Dedifferentiated amniotic fluid mesenchymal stem cell (primary cell): ENCODE measurements at regions not wholly inside any gene's neighbourhood (a gene's known extent, or its start where the extent isn't known, plus 50 kb on each side); places are given as distances from the start of the nearest gene placed in this dataset.
"Not testable (repeated sequence)": the region's sequence is repeated elsewhere in the genome, so short reads cannot be mapped to it uniquely, and the experiment has no call there.

Experiments used
- DNase-seq: peaks from one replicate; pipeline ENCODE4 v3.0.0-alpha.2; 2016; ENCODE audit errors: extremely low spot score

DNA sequence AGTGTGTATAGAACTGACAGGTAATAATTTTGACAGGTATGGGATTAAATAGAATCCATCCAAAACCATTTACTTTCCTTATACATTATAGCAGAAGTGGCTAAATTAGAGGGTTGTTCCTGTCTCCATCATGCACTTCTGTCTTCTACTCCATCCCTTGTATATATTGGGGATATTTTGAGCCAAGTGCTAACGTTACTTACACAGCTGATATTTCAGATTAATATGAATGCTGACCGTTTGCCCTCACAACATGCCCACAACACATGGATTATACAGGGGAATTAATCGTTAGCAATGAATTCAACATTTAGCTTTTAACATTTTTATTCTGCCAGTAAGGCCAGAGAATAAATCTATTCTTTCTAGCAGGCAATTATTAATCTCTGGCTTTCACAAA is 1125.0 kb upstream of the FAM98A start:
- DNase-seq: no peak

DNA sequence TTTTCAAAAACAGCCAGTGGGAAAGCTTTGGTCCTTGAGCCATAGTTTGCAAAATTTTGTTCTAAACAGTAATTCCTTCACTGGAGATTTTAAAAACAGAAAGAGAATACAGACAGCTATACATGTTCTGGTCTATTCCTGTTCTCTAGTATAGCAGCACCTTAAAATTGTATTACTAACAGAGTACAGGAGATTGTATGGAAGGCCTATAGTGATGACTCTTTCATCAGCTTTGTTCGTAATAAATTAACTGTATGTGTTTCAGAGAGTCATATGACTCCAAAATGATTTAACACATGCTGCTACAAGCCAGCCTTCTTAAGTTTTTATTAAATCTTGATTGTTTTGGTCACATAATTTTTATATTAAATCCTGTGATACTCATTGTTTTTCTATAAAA is 1124.6 kb upstream of the FAM98A start:
- DNase-seq: no peak

DNA sequence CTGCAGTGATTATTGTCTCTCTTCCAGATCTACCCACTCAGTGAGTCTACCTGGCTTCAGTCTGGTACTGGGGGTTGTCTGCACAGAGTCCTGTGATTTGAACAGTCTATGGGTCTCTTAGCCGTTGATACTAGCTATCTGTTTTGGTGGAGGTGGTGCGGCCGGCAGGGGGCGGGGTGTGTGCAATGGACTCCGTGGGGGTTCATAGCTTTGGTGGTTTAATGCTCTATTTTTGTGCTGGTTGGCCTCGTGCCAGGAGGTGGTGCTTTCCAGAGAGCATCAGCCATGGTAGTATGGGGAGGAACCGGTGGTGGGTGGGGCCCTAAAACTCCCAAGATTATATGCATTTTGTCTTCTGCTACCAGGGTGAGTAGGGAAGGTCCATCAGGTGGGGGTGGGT is 1120.1 kb upstream of the FAM98A start:
- no peak for DNase-seq

DNA sequence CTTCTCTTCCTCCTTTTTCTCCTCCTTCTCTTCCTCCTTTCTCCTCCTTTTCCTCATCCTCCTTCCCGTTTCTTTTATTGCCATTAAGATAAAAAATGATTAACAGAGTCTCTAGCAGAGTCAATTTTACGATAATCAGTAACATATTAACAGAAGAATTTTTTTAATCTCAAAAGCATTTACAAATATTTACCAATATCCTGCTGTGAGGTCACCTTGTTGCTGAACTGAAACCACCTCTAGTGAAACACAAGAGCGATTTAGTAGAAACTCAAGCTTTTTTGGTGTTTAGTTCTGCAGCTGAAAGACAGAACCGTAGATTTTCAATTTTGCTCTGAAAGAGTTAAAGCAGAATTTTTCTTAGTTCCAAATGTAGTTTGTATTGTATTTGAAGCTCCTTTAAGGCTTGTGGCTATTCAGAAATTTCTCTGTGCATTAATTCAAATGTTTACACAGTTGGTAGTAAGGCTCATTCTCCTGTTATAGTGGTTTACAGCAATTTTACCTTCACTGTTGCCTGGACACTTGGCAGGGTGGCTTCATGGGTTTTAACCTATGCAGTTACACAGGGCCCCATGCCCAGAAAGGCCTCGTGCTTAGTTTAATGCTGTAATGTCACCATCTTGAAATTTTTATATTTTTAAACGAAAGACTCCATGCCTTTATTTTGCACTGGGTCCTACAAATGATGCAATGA is 1106.6 kb upstream of the FAM98A start:
- no peak for DNase-seq

DNA sequence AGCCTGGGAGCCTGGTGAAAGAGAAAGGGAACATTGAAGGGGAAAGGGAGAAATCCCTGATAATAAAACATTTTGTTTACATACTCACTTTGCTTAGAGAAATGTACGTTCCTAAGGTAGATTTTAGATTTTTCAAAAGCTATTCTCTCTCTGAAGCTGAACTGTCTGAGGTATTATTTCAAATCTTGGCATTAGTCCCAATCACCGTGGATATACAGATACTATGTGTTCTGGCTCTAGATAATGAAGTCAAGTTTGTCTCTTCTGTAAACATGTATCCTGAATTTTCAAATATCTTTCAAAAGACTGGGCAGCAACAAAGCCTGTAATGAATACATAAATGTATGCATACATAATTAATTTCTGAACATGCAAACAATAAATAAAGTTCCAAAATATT is 1104.2 kb upstream of the FAM98A start:
- DNase-seq: no peak

DNA sequence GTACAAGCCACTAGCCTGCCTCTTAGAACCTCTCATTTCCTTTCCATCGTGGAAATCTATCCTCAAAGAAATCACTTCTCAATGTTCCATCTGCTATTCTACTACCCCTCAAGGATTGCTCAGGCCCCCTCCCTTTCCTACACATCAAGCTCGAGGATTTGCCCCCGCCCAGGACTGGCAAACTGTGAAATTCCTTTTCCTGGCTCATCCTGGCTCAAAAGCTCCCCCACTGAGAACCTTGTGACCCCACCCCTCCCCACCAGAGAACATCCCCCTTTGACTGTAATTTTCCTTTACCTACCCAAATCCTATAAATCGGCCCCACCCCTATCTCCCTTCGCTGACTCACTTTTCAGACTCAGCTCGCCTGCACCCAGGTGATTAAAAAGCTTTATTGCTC is 1103.3 kb upstream of the FAM98A start:
- DNase-seq: not testable (repeated sequence)

DNA sequence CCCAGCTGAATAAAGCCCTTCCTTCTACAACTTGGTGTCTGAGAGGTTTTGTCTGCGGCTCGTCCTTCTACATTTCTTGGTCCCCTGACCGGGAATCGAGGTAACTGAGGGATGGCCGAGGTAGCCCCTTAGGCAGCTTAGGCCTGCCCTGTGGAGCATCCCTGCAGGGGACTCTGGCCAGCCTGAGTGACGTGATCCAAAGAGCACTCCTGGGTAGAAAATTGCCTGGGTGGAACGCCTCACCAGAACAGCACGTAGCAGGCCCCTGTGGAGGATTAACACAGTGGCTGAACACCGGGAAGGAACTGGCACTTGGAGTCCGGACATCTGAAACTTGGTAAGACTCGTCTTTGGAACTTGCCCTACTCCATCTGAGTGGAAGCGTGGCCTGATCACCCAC is 1078.5 kb upstream of the FAM98A start:
- not testable (repeated sequence) for DNase-seq

DNA sequence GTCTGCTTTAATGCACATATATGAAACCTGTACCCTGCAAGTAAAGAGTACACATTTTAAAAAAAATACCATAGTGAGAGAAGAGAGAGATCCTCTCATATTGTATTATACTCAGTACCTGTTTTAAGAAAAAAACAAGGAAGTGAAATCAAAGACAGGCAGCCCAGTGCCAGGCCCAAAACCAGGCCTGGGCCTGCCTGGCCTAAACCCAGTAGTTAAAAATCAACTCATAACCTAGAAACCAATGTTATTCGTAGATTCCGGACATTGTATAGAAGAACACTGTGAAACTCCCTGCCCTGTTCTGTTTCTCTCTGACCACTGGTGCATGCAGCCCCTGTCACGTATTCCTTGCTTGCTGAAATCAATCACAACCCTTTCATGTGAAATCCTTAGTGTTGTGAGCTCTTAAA is 1078.0 kb upstream of the FAM98A start:
- not testable (repeated sequence) for DNase-seq

DNA sequence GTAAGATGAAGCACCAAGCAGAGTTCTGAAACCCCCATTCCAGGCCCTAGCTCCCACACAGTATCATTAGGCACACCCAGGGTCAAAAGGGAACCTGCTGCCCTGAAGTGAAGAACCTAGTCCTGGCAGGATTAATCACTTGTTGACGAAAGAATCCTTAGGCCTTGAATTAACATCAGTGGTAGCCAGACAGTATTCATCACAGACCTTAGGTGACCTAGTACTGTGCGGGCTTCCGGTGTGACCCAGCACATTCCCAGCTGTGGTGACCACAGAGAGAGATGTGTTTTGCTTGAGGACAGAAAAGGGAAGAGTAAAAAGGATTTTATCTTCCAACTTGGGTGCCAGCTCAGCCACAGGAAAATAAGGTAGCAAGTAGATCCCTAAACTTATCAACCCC is 1071.4 kb upstream of the FAM98A start:
- no peak for DNase-seq

DNA sequence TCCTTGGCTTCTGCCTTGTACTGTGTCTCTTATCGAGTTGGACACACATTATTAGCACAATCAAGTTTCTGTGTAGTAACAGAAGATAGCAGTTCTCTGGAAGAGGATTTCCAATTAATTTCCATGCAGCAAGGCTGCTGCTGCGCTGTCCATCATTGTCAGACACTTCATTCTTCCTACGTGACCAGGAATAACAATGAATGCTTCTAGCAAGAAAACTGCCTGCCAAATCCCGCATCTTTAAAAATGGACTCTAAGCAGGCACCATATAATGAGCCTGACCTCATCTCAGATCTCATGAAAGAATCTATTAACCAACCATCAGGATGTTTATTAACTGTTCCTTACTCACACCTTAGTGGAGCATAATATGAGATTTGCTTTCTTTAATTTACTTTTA is 1067.7 kb upstream of the FAM98A start:
- DNase-seq: no peak

DNA sequence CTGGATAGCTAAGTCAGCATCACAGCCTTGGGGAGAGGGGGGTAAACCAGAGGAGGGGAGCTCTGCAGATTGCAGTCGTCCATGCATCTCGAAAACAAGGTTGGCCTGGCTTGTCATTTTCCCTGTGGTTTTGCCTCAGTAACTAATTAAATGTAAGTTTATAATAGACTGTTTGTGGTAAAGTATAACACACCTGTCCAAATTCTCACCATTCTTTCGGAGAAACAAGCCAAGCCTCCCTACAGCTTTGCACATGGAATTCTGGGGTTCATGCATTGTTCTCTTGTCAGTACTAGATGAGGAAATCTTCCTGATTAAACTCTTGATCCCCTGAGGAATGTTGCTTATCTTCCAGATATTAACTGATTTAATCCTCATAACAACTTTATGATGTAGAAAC is 1065.2 kb upstream of the FAM98A start:
- DNase-seq: no peak

DNA sequence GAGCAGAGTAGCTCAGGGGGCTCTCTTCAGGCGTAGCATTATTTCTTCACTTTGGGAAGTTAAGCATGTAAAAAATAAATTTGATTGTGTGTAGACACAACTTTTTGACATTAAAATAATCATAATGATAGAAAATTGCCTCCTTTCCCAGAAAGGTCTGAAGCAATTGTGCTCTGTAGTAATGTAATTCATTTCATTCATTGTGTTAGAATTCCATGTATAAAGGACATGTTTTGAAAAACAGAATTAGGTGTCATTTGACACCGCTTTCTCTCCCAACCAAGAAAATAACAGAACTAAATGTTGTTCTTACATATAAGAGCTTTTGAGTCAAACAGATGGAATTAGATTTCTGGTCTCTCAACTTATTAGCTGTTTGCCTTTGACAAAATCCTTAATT is 1064.2 kb upstream of the FAM98A start:
- DNase-seq: no peak

DNA sequence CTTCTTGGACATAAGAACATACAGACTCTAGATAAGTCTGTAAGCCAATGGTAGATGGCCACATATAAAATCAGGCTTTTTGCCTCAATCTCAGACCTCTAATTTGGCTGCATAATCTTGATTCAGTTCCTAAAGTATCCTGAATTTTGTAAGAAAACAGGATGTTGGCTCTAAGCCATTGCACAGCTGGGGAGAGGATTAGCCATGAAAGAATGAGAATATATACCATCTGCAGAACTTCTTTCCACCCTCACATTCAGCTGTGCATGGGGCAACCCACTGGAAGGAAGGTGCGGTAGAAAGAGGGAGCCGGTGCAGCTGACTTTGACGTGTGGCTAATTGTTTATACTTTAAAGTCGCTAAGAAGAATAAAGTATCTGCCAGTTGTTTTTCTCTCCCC is 1061.6 kb upstream of the FAM98A start:
- no peak for DNase-seq

DNA sequence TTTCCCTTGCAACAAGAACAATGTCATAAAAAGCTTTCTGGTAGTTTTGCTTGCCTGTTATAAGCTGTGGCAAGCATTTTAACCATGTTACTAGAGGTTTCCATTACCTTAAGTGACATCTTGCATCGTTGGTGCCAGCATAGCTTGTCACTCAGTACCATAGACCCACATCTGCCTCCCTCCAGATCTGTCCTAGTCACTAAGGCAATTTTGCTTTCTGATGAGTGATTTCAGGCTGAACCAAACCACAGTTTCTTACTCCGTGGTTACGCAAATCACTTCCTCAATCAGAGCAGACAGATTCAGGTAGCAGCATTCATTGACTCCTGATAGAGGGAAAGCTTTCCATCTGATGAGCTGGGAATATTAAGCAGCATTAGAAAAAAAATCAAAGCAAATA is 1057.5 kb upstream of the FAM98A start:
- DNase-seq: no peak

DNA sequence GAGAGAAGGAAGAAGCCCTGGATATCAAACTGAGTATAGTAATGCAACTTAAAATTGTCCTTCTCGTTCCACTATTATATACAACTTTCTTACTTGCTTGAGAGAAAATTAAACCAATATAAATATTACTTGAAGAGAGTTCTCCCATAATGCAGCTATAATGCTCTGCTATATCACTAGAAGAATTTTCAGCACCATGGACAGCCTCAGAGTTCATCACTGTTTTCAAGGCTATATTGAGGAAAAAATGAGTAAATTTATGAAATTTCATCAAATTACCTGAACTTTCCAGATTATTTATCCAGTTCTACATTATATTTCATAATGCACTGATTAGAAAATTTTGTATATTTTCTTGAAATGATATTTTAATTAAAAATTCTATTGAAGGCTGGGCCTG is 1053.5 kb upstream of the FAM98A start:
- DNase-seq: no peak

DNA sequence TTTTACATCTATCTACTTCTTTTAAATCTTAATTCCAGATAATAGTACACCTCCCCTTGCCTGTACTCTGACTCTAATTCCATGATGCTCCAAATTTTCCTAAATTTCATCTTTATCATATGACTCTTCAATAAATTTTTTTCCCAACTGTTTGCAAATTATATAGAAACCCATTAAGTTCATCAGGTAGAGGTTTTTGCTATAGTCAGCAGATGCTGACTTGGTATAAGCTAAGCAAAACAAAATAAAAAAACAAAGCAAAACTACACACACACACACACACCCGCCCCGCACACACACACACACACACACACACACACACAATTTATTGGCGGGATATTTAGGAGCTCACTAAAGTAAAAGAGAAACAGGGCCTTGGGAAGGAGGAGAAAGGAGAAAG is 1047.8 kb upstream of the FAM98A start:
- no peak for DNase-seq

DNA sequence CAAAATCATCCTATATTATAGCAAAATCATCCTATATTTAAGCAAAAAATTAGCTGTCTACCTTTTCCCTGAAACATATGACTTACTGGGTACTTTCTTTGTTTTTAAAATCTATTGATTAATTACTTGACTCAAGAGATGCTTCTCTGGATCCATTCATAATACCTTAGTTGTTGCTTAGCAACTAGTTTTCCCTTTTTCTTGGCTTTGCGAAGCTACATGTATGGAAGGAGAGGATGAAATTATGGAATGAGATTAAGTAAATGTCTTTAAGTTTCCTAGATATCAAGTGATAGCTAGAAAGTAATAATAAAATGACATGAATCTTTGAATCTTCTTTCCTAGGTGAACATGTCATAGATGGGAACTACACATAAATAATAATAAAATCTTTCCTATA is 1033.2 kb upstream of the FAM98A start:
- DNase-seq: no peak

DNA sequence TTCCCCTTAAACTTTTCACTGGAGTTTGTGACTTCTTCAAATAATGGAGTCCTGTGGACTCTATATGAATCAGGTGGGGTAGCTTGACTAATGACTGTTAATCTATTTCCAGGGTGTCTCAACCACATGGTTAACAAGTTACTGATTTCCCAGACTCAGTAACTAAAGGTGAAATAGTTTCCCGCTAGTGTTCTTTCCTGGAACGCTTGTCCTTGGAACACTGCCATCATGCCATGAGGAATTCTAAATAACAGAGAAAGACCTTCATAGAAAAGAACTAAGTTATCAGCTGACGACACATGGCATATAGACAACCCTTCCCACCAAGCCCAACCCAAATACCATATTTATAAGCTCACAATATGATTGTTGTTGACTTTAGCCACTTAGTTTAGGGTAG is 1027.9 kb upstream of the FAM98A start:
- DNase-seq: no peak

DNA sequence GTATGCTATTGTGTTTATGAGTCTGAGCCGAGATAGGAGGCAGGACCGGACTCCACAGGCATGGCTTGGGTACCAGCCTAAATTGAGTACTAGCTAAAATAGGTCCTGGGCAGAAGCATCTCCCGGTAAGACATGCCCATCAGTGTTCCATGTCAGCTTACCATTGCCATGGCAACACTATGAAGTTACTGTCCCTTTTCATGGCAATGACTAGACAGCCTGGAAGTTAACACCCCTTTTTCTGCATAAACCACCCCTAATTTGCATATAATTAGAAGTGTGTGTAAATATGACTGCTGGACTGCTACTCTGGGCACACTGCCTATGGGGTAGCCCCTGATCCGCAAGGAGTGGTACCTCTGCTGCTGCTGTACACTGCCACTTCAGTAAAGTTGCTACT is 1005.1 kb upstream of the FAM98A start:
- no peak for DNase-seq

DNA sequence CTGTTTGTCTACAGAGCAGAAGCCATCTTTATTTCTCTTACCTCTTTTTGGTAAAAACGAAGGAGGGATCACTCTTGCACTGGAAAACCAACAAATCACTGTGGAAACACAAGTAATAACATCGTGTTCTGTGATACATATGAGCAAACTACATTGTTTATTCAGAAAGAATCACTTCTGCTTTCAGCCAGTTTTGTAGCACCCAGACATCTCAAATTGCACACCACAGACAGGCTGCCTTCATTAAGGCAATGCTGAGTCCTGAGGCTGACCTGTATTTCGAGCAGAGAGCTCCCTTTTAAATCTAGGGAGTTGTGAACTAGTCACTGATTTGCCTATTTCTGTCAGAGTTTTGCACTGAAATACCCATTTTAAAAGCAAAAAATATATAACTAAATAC is 1003.2 kb upstream of the FAM98A start:
- DNase-seq: no peak

DNA sequence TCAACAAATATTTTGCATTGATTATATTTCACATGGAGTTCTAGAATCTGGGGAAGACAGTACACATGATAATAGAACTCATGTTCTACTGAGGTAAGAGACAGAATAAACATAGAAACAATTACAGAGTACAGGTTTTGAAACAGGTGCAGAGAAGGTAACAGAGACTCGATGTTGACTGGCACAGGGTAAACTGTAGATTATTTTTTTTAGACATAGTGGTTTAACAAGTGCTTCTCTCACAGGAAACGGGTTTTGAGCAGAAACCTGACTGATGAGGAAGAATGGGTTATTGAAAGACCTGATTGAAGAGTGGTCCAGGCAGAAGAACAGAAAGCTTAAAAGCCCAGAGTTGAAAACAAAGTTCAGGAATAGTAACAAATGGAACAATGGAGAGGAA is 1002.5 kb upstream of the FAM98A start:
- no peak for DNase-seq

DNA sequence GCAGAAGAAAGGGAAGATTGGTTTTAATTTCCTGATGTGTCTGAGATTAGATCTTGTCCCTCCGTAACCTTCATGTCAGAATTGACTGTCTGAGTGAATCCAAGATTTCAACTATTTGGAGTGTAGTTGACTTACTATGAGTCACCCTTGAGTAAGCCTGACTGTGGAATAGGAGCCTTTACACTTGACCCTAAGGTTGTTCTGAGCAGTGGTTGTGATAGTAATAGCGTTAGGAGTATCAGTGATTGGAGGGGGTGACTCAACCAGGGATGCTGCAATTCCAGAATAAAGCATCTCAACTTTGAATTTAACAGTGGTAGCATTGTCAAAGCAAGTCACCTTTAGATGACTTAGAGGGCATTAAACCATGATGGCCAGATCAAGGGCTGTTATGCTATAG is 979.5 kb upstream of the FAM98A start:
- no peak for DNase-seq

DNA sequence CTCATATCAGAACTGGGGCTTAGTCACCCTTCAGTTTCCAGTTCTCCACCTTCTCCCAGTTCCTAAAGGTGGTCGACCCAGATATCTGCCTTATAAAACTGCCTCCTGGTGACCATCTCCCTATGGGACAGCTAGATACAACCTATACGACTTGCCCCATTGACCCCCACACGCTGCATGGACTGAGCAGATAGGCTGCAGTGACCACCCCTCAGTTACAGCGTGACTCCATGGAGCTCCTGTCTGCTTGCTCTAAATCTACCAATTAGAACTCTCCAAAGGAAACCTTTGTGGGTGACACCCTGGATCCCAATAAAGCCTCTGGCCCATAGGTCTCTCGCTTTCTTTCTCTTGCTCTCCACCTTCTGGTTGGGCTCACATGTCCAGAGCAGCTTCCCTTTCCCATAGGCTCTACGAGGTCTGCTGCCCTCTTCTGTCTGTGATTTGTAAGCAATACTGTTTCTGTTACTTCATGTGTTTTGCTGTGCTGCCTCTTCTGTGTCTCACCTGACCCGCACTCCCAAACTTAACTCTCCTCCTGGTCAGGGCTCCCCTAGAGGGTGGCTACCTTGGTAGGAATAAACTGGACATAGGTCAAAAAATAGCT is 971.3 kb upstream of the FAM98A start:
- DNase-seq: no peak

DNA sequence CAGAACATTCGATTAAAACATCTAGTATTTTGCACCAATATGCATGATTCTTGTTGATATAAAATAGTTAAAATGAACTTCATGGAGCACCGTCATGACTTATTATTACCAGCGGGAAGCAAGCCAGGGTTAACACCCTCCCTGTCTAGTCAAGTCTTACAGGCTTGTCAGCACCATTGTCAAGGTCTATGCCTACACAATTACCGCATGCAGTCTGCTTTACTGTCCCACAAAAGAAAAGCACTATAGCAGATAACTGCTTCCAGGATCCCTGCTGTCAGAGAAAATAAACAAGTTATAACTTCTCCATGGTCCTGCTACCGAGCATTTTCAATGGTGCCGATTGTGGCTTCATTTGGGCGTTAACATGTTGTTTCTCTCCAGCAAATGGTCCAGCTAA is 968.0 kb upstream of the FAM98A start:
- DNase-seq: no peak
